BE2C (cell line): ENCODE measurements at regions not wholly inside any gene's neighbourhood (a gene's known extent, or its start where the extent isn't known, plus 50 kb on each side); places are given as distances from the start of the nearest gene placed in this dataset.

Source experiments
- DNase-seq: peaks from one replicate; pipeline ENCODE4 v3.0.0-alpha.2; 2020
- H3K27me3 ChIP-seq: fragments of 250-450 bp; sonication (Bioruptor Pico); 2 replicates; pipeline ENCODE4 v1.5.1; 2020; ENCODE audit warnings: mild to moderate bottlenecking
- H3K36me3 ChIP-seq: fragments of 250-450 bp; sonication (Bioruptor Pico); 2 replicates; pipeline ENCODE4 v1.5.1; 2020; ENCODE audit warnings: mild to moderate bottlenecking
- H3K4me1 ChIP-seq: fragments of 250-450 bp; sonication (Bioruptor Pico); 2 replicates; pipeline ENCODE4 v1.5.1; 2020
- H3K4me3 ChIP-seq: 2 replicates; pipeline ENCODE4 v1.5.1; 2011; ENCODE audit warnings: low read depth, low read length
- H3K9me3 ChIP-seq: fragments of 250-450 bp; sonication (Bioruptor Pico); 2 replicates; pipeline ENCODE4 v1.5.1; 2020
- CTCF ChIP-seq: IDR thresholded peaks from 2 replicates; pipeline ENCODE4 v1.5.1; 2012; ENCODE audit warnings: mild to moderate bottlenecking, low read depth, low read length

- TF ChIP-seq CTCF, result no peak
- Histone ChIP-seq H3K4me1 (no peaks in the 10 kb centered on the region; the same call in 1 of the 2 replicates), H3K9me3 (no peaks in the 10 kb centered on the region), H3K27me3 (no peaks in the 10 kb centered on the region), H3K36me3 (no peaks in the 10 kb centered on the region), H3K4me3 (no peak overlapping the region)
- no peak for DNase-seq
Measured at GRCh38 chr2:234789556-234790325, 162.1 kb upstream of the SH3BP4 start.

- Histone ChIP-seq H3K27me3 (no peaks in the 10 kb centered on the region; the same call in 1 of the 2 replicates), H3K9me3 (peaks cover 2% of the 10 kb centered on the region), H3K36me3 (no peaks in the 10 kb centered on the region), H3K4me1 (no peaks in the 10 kb centered on the region; the same call in 1 of the 2 replicates), H3K4me3 (no peak overlapping the region)
- TF ChIP-seq CTCF, result no peak
- DNase-seq, result no peak
Measured at GRCh38 chr2:234788841-234789240, 163.0 kb upstream of the SH3BP4 start.

GRCh38 chr2:234788381-234788780 lies 163.4 kb upstream of the SH3BP4 start:
- Histone ChIP-seq H3K9me3 (peaks cover 6% of the 10 kb centered on the region), H3K4me3 (no peak overlapping the region), H3K27me3 (no peaks in the 10 kb centered on the region; the same call in 1 of the 2 replicates), H3K4me1 (no peaks in the 10 kb centered on the region; the same call in 1 of the 2 replicates), H3K36me3 (no peaks in the 10 kb centered on the region)
- no peak for DNase-seq
- no peak for TF ChIP-seq CTCF

GRCh38 chr2:234787114-234787513 lies 164.7 kb upstream of the SH3BP4 start:
- Histone ChIP-seq H3K4me3 (no peak overlapping the region), H3K4me1 (no peaks in the 10 kb centered on the region; the same call in 1 of the 2 replicates), H3K27me3 (no peaks in the 10 kb centered on the region; the same call in 1 of the 2 replicates), H3K36me3 (no peaks in the 10 kb centered on the region), H3K9me3 (peaks cover 6% of the 10 kb centered on the region)
- DNase-seq, result no peak
- no peak for TF ChIP-seq CTCF

GRCh38 chr2:234773764-234774409 lies 177.9 kb upstream of the SH3BP4 start:
- DNase-seq, result no peak
- Histone ChIP-seq H3K9me3 (no peaks in the 10 kb centered on the region), H3K4me3 (no peak overlapping the region), H3K4me1 (peaks cover 12% of the 10 kb centered on the region), H3K27me3 (no peaks in the 10 kb centered on the region), H3K36me3 (no peaks in the 10 kb centered on the region)
- TF ChIP-seq CTCF, result no peak

- no peak for DNase-seq
- Histone ChIP-seq H3K4me3 (no peak overlapping the region), H3K36me3 (no peaks in the 10 kb centered on the region), H3K4me1 (peaks cover 12% of the 10 kb centered on the region), H3K9me3 (no peaks in the 10 kb centered on the region), H3K27me3 (no peaks in the 10 kb centered on the region)
- no peak for TF ChIP-seq CTCF
Measured at GRCh38 chr2:234773129-234773528, 178.7 kb upstream of the SH3BP4 start.
